K562 (cell line): ENCODE measurements at regions not wholly inside any gene's neighbourhood (a gene's known extent, or its start where the extent isn't known, plus 50 kb on each side); places are given as distances from the start of the nearest gene placed in this dataset.

ENCODE experiments used
- ATAC-seq: fragments of 200-7000 bp; cut with Tn5 transposase; 3 replicates; pipeline ENCODE4 v1.9.1; 2020; ENCODE audit warnings: moderate library complexity
- BruUV-seq: library from RNA; stranded (reverse); fragments of 400-500 nt; replicated peaks from 2 replicates; lab custom pipeline; 2021; lab: Mats Ljungman, UMichigan
- CTCF ChIA-PET: fragments of 300-600 bp; formaldehyde crosslinking; extraction: SDS; loops from one replicate; lab custom pipeline; 2021; ENCODE audit warnings: low intra/inter-chr PET ratio; lab: Yijun Ruan, JAX
- POLR2A ChIA-PET: fragments of 300-600, 350-650 bp; sonication (Branson Sonifier 250); formaldehyde crosslinking; extraction: SDS; loops from one replicate; lab custom pipeline; 2021; ENCODE audit warnings: antibody characterized with exemption, inconsistent platforms; lab: Yijun Ruan, JAX
- DNase-seq, 4 experiments: peaks; one replicate each; pipeline versions ENCODE4 v3.0.0 to v3.0.0-alpha.2; 2011 to 2018; ENCODE audit warnings: low spot score in 3 of 4, mixed read lengths in 3 of 4; ENCODE audit errors: extremely low read depth in 1 of 4
- FAIRE-seq: peaks from 2 replicates; lab custom pipeline; 2011; peaks lifted over from hg19 to GRCh38; lab: Jason Lieb, UNC
- H2AFZ ChIP-seq: 2 replicates; pipeline ENCODE4 v1.6.0; 2011; ENCODE audit warnings: low read depth, low read length, control low read depth, inconsistent platforms
- H3K27ac ChIP-seq: fragments of 200-600 bp; 3 replicates; pipeline ENCODE4 v1.8.0; 2011; ENCODE audit warnings: low read depth, mild to moderate bottlenecking, control low read depth, inconsistent platforms, low read length, moderate library complexity, mixed read lengths; ENCODE audit errors: extremely low read depth
- H3K27me3 ChIP-seq, 2 experiments: fragments of 300-600 bp in 1 of 2; 2 replicates in 1 of 2; 3 replicates in 1 of 2; pipeline versions ENCODE4 v1.6.0 to v1.8.0; 2011; ENCODE audit warnings: inconsistent platforms in 2 of 2, low read length in 2 of 2, mild to moderate bottlenecking in 1 of 2, mixed read lengths in 1 of 2, moderate library complexity in 1 of 2; ENCODE audit not compliant: control insufficient read depth in 2 of 2, insufficient read depth in 2 of 2
- H3K36me3 ChIP-seq: fragments of 300-600 bp; 3 replicates; pipeline ENCODE4 v1.8.0; 2011; ENCODE audit warnings: mild to moderate bottlenecking, low read length, inconsistent platforms; ENCODE audit not compliant: control insufficient read depth, insufficient read depth
- H3K4me1 ChIP-seq, 2 experiments: fragments of 200-600 bp in 1 of 2; replicated peaks in 1 of 2; 2 replicates in 1 of 2; 3 replicates in 1 of 2; pipeline versions ENCODE4 v1.5.1 to v1.8.0; 2011; ENCODE audit warnings: inconsistent platforms in 2 of 2, low read length in 2 of 2, mild to moderate bottlenecking in 1 of 2, mixed read lengths in 1 of 2, moderate library complexity in 1 of 2; ENCODE audit not compliant: control insufficient read depth in 2 of 2, insufficient read depth in 2 of 2
- H3K4me2 ChIP-seq: 2 replicates; pipeline ENCODE4 v1.6.1; 2011; ENCODE audit warnings: low read length, control low read depth, inconsistent platforms, mixed read lengths; ENCODE audit not compliant: insufficient read depth
- H3K4me3 ChIP-seq: fragments of 200-600 bp; sonication (generic), shearing (Covaris generic); 2 replicates; pipeline ENCODE4 v1.5.1; 2016; ENCODE audit warnings: control low read depth, inconsistent platforms
- H3K79me2 ChIP-seq: fragments of 200-600 bp; 3 replicates; pipeline ENCODE4 v1.8.0; 2011; ENCODE audit warnings: low read length, inconsistent platforms; ENCODE audit not compliant: control insufficient read depth, insufficient read depth
- H3K9ac ChIP-seq, 2 experiments: 2 replicates each; pipeline versions ENCODE4 v1.6.0 to v1.6.1; 2011; ENCODE audit warnings: low read depth in 2 of 2, low read length in 2 of 2, control low read depth in 1 of 2, inconsistent platforms in 1 of 2, mild to moderate bottlenecking in 1 of 2, mixed read lengths in 1 of 2; ENCODE audit not compliant: insufficient read depth in 1 of 2
- H3K9me1 ChIP-seq: one replicate; pipeline ENCODE4 v1.6.0; 2011; ENCODE audit warnings: inconsistent platforms, mild to moderate bottlenecking, low read length, moderate library complexity; ENCODE audit not compliant: control insufficient read depth, insufficient read depth
- H3K9me3 ChIP-seq: replicated peaks from 2 replicates; pipeline ENCODE4 v1.5.1; 2011; ENCODE audit warnings: low read depth, low read length, inconsistent platforms; ENCODE audit not compliant: control insufficient read depth, insufficient read depth
- H4K20me1 ChIP-seq: replicated peaks from 2 replicates; pipeline ENCODE4 v1.6.1; 2011; ENCODE audit warnings: low read length, inconsistent platforms, mixed read lengths; ENCODE audit not compliant: control insufficient read depth, insufficient read depth
- BDP1 ChIP-seq: IDR thresholded peaks from 3 replicates; pipeline ENCODE4 v1.6.1; 2011; ENCODE audit not compliant: insufficient read length, insufficient read depth
- KLF13 ChIP-seq: fragments of 450-650 bp; IDR thresholded peaks from 2 replicates; pipeline ENCODE4 v1.6.1; 2016; ENCODE audit warnings: missing genetic modification characterization, low read depth, mild to moderate bottlenecking, missing compliant biosample characterization, moderate library complexity, borderline replicate concordance
- NKRF ChIP-seq: fragments of 450-650 bp; IDR thresholded peaks from 2 replicates; pipeline ENCODE4 v1.6.1; 2016; ENCODE audit warnings: borderline replicate concordance
- RBM34 ChIP-seq: fragments of 200-400 bp; formaldehyde crosslinking; IDR thresholded peaks from 2 replicates; pipeline ENCODE4 v1.6.1; 2018; ENCODE audit warnings: low read length, borderline replicate concordance; ENCODE audit not compliant: insufficient read depth
- WGBS: fragments of 100-300 bp; shearing (Covaris generic); methylation state at CpG from one replicate; pipeline ENCODE4 v1.1.6; 2016; ENCODE audit warnings: low coverage, mixed read lengths; ENCODE audit not compliant: insufficient coverage; ENCODE audit errors: missing lambda C conversion rate; 5-methylcytosine and 5-hydroxymethylcytosine counted together
- in situ Hi-C: fragments of 300-500 bp; cut with MboI; formaldehyde crosslinking; loops from 4 replicates; pipeline ENCODE4 v1.15.0; 2018; ENCODE audit warnings: inconsistent platforms, mixed read lengths
- intact Hi-C: fragments of 100-400 bp; cut with micrococcal nuclease; formaldehyde crosslinking; loops from 2 replicates; pipeline ENCODE4 v1.14.2; 2022

- TF ChIP-seq KLF13 (tag) (no peak), BDP1 (no peak), NKRF (no peak)
These were observed 161.5 kb upstream of the GATB start (continued) for GRCh38 chr4:151922306-151922705.

DNA sequence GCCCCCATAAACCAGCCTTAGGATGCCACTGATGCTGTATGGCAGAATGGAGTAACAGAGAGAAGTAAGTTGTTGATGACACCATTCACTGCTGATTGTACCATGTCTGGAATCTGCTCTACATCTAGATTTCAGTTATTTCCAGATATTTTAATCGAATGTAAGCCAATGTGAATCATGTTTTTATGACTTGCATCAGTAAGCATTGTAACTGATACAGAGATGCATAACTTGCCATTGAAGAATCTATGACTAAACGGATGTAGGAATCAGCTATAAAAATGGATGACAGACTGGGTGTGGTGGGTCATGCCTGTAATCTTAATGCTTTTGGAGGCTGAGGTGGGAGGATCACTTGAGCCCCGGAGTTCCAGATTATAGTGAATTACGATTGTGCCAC, 161.0 kb upstream of the GATB start:
- Histone ChIP-seq H3K9me1 (no peaks in the 10 kb centered on the region), H3K27me3 (no peaks in the 10 kb centered on the region), H3K4me2 (no peak overlapping the region), H3K4me3 (no peak overlapping the region), H3K9ac (no peak overlapping the region), H4K20me1 (no peaks in the 10 kb centered on the region), H3K27ac (no peak overlapping the region), H3K36me3 (no peaks in the 10 kb centered on the region), H2AFZ (no peak overlapping the region), H3K9me3 (no peaks in the 10 kb centered on the region), H3K79me2 (no peaks in the 10 kb centered on the region)
- ChIA-PET POLR2A (interaction anchor here (1.1 kb wide), 1 partner anchor 17 kb away, joined by 3 read pairs; no protein-coding TSS in a partner anchor), CTCF (no interaction called here)
- intact Hi-C loops (no loop called here), in situ Hi-C loops (no loop called here)
- BruUV-seq: no TSS peak
- no peak for ATAC-seq
- no peak for DNase-seq
- WGBS: 0% methylated on average over 4 of the region's 4 CpGs
- TF ChIP-seq RBM34: no peak
- TF ChIP-seq, all 486 proteins: peak for 0
- H3K4me1 ChIP-seq: no peaks in the 10 kb centered on the region
- FAIRE-seq: no peak
